ENCODE measurements at regions not wholly inside any gene's neighbourhood (a gene's known extent, or its start where the extent isn't known, plus 50 kb on each side); places are given as distances from the start of the nearest gene placed in this dataset.

- Mint-ChIP-seq H3K4me3 (ENCODE audit: unreplicated experiment) (no peak overlapping the region), H3K27me3 (ENCODE audit: unreplicated experiment) (peaks cover 4% of the 10 kb centered on the region), H3K9me3 (ENCODE audit: unreplicated experiment) (peaks cover 4% of the 10 kb centered on the region), H3K4me1 (ENCODE audit: low read depth, unreplicated experiment) (no peaks in the 10 kb centered on the region), H3K36me3 (ENCODE audit: unreplicated experiment) (peaks cover 20% of the 10 kb centered on the region), H3K27ac (ENCODE audit: unreplicated experiment) (no peak overlapping the region)
- DNase-seq, result no peak
- TF ChIP-seq CTCF (IDR thresholded peaks at IDR 0.05; ENCODE audit: partially characterized antibody, unreplicated experiment), result no peak
Observed at GRCh38 chr2:241946306-241947003, 76.9 kb downstream of the RTP5 start.

- DNase-seq, result no peak
- peaks cover 4% of the 10 kb centered on the region for H3K27me3 Mint-ChIP-seq (ENCODE audit: unreplicated experiment)
- H3K9me3 Mint-ChIP-seq (ENCODE audit: unreplicated experiment), result peaks cover 4% of the 10 kb centered on the region
- no peak for TF ChIP-seq CTCF (IDR thresholded peaks at IDR 0.05; ENCODE audit: partially characterized antibody, unreplicated experiment)
- H3K36me3 Mint-ChIP-seq (ENCODE audit: unreplicated experiment), result peaks cover 20% of the 10 kb centered on the region
- H3K27ac Mint-ChIP-seq (ENCODE audit: unreplicated experiment), result no peak overlapping the region
- no peak overlapping the region for H3K4me3 Mint-ChIP-seq (ENCODE audit: unreplicated experiment)
- H3K4me1 Mint-ChIP-seq (ENCODE audit: low read depth, unreplicated experiment), result no peaks in the 10 kb centered on the region
Observed at GRCh38 chr2:241947004-241947350, 77.4 kb downstream of the RTP5 start.

- H3K27ac Mint-ChIP-seq (ENCODE audit: unreplicated experiment), result no peak overlapping the region
- H3K4me3 Mint-ChIP-seq (ENCODE audit: unreplicated experiment), result no peak overlapping the region
- peaks cover 4% of the 10 kb centered on the region for H3K27me3 Mint-ChIP-seq (ENCODE audit: unreplicated experiment)
- no peak for DNase-seq
- H3K9me3 Mint-ChIP-seq (ENCODE audit: unreplicated experiment), result peaks cover 4% of the 10 kb centered on the region
- H3K36me3 Mint-ChIP-seq (ENCODE audit: unreplicated experiment), result peaks cover 20% of the 10 kb centered on the region
- H3K4me1 Mint-ChIP-seq (ENCODE audit: low read depth, unreplicated experiment), result no peaks in the 10 kb centered on the region
- TF ChIP-seq CTCF (IDR thresholded peaks at IDR 0.05; ENCODE audit: partially characterized antibody, unreplicated experiment), result no peak
Observed at GRCh38 chr2:241947401-241947800, 77.9 kb downstream of the RTP5 start.

- Mint-ChIP-seq H3K27ac (ENCODE audit: unreplicated experiment) (no peak overlapping the region), H3K27me3 (ENCODE audit: unreplicated experiment) (peaks cover 4% of the 10 kb centered on the region), H3K4me3 (ENCODE audit: unreplicated experiment) (no peak overlapping the region), H3K36me3 (ENCODE audit: unreplicated experiment) (peaks cover 20% of the 10 kb centered on the region), H3K9me3 (ENCODE audit: unreplicated experiment) (peaks cover 4% of the 10 kb centered on the region), H3K4me1 (ENCODE audit: low read depth, unreplicated experiment) (no peaks in the 10 kb centered on the region)
- TF ChIP-seq CTCF (IDR thresholded peaks at IDR 0.05; ENCODE audit: partially characterized antibody, unreplicated experiment), result no peak
- DNase-seq, result no peak
Observed at GRCh38 chr2:241947876-241948275, 78.3 kb downstream of the RTP5 start.

GRCh38 chr2:241948299-241948897 is 78.9 kb downstream of the RTP5 start:
- Mint-ChIP-seq H3K4me3 (ENCODE audit: unreplicated experiment) (peak overlapping the region; percentile 12), H3K36me3 (ENCODE audit: unreplicated experiment) (peaks cover 20% of the 10 kb centered on the region), H3K27me3 (ENCODE audit: unreplicated experiment) (peaks cover 4% of the 10 kb centered on the region), H3K4me1 (ENCODE audit: low read depth, unreplicated experiment) (no peaks in the 10 kb centered on the region), H3K9me3 (ENCODE audit: unreplicated experiment) (peaks cover 4% of the 10 kb centered on the region), H3K27ac (ENCODE audit: unreplicated experiment) (no peak overlapping the region)
- no peak for DNase-seq
- no peak for TF ChIP-seq CTCF (IDR thresholded peaks at IDR 0.05; ENCODE audit: partially characterized antibody, unreplicated experiment)
